Mammary epithelial cell (primary cell): ENCODE measurements at regions not wholly inside any gene's neighbourhood (a gene's known extent, or its start where the extent isn't known, plus 50 kb on each side); places are given as distances from the start of the nearest gene placed in this dataset.

Experiments
- CTCF ChIP-seq, 2 donors: IDR thresholded peaks in 1 of 2; conservative IDR thresholded peaks in 1 of 2; 2 replicates each; pipeline ENCODE4 v1.5.1; 2011 to 2012; ENCODE audit warnings: inconsistent platforms in 2 of 2, low read length in 2 of 2, mild to moderate bottlenecking in 2 of 2, control low read depth in 1 of 2, low read depth in 1 of 2; ENCODE audit not compliant: insufficient read depth in 1 of 2; ENCODE audit errors: extremely low read depth in 1 of 2
- EZH2 ChIP-seq: IDR thresholded peaks from 2 replicates; pipeline ENCODE4 v1.6.1; 2012; ENCODE audit warnings: low read length, inconsistent platforms, borderline replicate concordance

- TF ChIP-seq CTCF (conservative IDR thresholded peaks at IDR 0.05 in 1 of 2, IDR thresholded peaks at IDR 0.05 in 1 of 2; ENCODE audit: extremely low read depth in 1 of 2, insufficient read depth in 1 of 2, low read depth in 1 of 2, low read length in 2 of 2) (no peak), EZH2 (no peak)
These were observed 404.5 kb downstream of the FOXO1 start for GRCh38 chr13:40261947-40262346.
